ENCODE measurements at regions not wholly inside any gene's neighbourhood (a gene's known extent, or its start where the extent isn't known, plus 50 kb on each side); places are given as distances from the start of the nearest gene placed in this dataset.
A peak's percentile ranks its signal among the peaks of the same experiment; 100 is the strongest.

- H4K20me1 ChIP-seq (ENCODE audit: control insufficient read depth, insufficient read depth), result no peaks in the 10 kb centered on the region
- in situ Hi-C loops (cut with MboI) (no loop called here), intact Hi-C loops (cut with micrococcal nuclease; ENCODE audit: unreplicated experiment) (no loop called here)
- ATAC-seq (peak; percentile 84), FAIRE-seq (no peak), DNase-seq (ENCODE audit: low read depth, low spot score) (no peak)
- WGBS (ENCODE audit: insufficient coverage, insufficient replicate concordance, low lambda C conversion rate, missing lambda C conversion rate), result 40% methylated on average over 8 of the region's 8 CpGs
- no peaks in the 10 kb centered on the region for H3K4me1 ChIP-seq (ENCODE audit: control insufficient read depth, insufficient read depth, low read length)
- POLR2A ChIA-PET, result interaction anchor here (0.6 to 1.7 kb wide), 4 partner anchors 10 to 16 kb away, joined by 3 to 4 read pairs (median 4); no protein-coding TSS in a partner anchor
- RAD21 ChIA-PET (ENCODE audit: unreplicated experiment), result interaction anchor here (0.8 to 2.9 kb wide), 14 partner anchors 10 to 120 kb away, joined by 3 to 13 read pairs (median 5); no protein-coding TSS in a partner anchor
- no peak overlapping the region for H3K4me2 ChIP-seq (ENCODE audit: control insufficient read depth, insufficient read depth)
- H2AFZ ChIP-seq (ENCODE audit: control insufficient read depth, low read depth, low read length), result no peak overlapping the region
- CTCF ChIA-PET, result interaction anchor here (1.1 to 2.3 kb wide), 6 partner anchors 10 to 123 kb away, joined by 3 to 7 read pairs (median 4); no protein-coding TSS in a partner anchor
- no peak overlapping the region for H3K9ac ChIP-seq (ENCODE audit: control insufficient read depth, insufficient read depth, low read length)
- BruUV-seq (replicated peaks), result no TSS peak
- no peak overlapping the region for H3K27ac ChIP-seq (ENCODE audit: control insufficient read depth, insufficient read depth)
- no peaks in the 10 kb centered on the region; a peak in 1 of 4 replicates for H3K27me3 ChIP-seq (replicated peaks in 1 of 2; ENCODE audit: control insufficient read depth in 2 of 2, insufficient read depth in 2 of 2, low read length in 1 of 2)
- H3K36me3 ChIP-seq (ENCODE audit: control insufficient read depth in 2 of 2, insufficient read depth in 2 of 2, low read length in 1 of 2), result no peaks in the 10 kb centered on the region
- H3K9me3 ChIP-seq (replicated peaks; ENCODE audit: control insufficient read depth, insufficient read depth, low read length), result no peaks in the 10 kb centered on the region
- H3K79me2 ChIP-seq (ENCODE audit: control insufficient read depth, insufficient read depth, low read length), result no peaks in the 10 kb centered on the region
- H3K4me3 ChIP-seq, result no peak overlapping the region
- SMC1A ChIA-PET (ENCODE audit: uncharacterized antibody, unreplicated experiment), result interaction anchor here (0.6 to 3.4 kb wide), 21 partner anchors 9 to 528 kb away, joined by 3 to 16 read pairs (median 4); no protein-coding TSS in a partner anchor
- no peak for TF ChIP-seq EGR1 (IDR thresholded peaks at IDR 0.05; ENCODE audit: borderline replicate concordance in 1 of 2, low read depth in 2 of 2, low read length in 2 of 2)
- TF ChIP-seq PRDM15 (CRISPR knock-in tag; IDR thresholded peaks at IDR 0.05), result no peak
- TF ChIP-seq MEF2B (IDR thresholded peaks at IDR 0.05; ENCODE audit: partially characterized antibody, poor library complexity, severe bottlenecking), result peak; percentile 96
- peak in 1 of 2 experiments; percentile 46; a peak in 1 of 4 replicates for TF ChIP-seq BHLHE40 (IDR thresholded peaks at IDR 0.05; ENCODE audit: borderline replicate concordance in 1 of 2, low read depth in 2 of 2, low read length in 1 of 2)
- TF ChIP-seq CHD2 (IDR thresholded peaks at IDR 0.05; ENCODE audit: borderline replicate concordance, low read depth, low read length), result peak; percentile 35; the same call in 1 of the 2 replicates
- 0 out of 2 replicates have a peak, but pooled peaks have one; percentile 62 for TF ChIP-seq LARP7 (IDR thresholded peaks at IDR 0.05)
- TF ChIP-seq NRF1 (conservative IDR thresholded peaks at IDR 0.05; ENCODE audit: low read depth, low read length), result no peak
- TF ChIP-seq ZNF384 (IDR thresholded peaks at IDR 0.05; ENCODE audit: borderline replicate concordance, low read depth, low read length), result no peak
- TF ChIP-seq MYB (IDR thresholded peaks at IDR 0.05; ENCODE audit: borderline replicate concordance, low read depth, low read length), result no peak
- peak in 1 of 2 experiments; percentile 56; a peak in 2 of 4 replicates for TF ChIP-seq IKZF2 (IDR thresholded peaks at IDR 0.05)
- TF ChIP-seq, protein P1, sequence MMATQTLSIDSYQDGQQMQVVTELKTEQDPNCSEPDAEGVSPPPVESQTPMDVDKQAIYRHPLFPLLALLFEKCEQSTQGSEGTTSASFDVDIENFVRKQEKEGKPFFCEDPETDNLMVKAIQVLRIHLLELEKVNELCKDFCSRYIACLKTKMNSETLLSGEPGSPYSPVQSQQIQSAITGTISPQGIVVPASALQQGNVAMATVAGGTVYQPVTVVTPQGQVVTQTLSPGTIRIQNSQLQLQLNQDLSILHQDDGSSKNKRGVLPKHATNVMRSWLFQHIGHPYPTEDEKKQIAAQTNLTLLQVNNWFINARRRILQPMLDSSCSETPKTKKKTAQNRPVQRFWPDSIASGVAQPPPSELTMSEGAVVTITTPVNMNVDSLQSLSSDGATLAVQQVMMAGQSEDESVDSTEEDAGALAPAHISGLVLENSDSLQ (IDR thresholded peaks at IDR 0.05), result no peak
- TF ChIP-seq SMARCA5 (IDR thresholded peaks at IDR 0.05), result peak; percentile 98
- TF ChIP-seq TCF12 (IDR thresholded peaks at IDR 0.05; ENCODE audit: low read depth, low read length), result peak; percentile 39; the same call in 1 of the 2 replicates
Measured at GRCh38 chr12:98211909-98212695, 303.3 kb upstream of the TMPO start.
